ENCODE measurements at regions not wholly inside any gene's neighbourhood (a gene's known extent, or its start where the extent isn't known, plus 50 kb on each side); places are given as distances from the start of the nearest gene placed in this dataset.
"Not testable (repeated sequence)": the region's sequence is repeated elsewhere in the genome, so short reads cannot be mapped to it uniquely, and the experiment has no call there.

DNA sequence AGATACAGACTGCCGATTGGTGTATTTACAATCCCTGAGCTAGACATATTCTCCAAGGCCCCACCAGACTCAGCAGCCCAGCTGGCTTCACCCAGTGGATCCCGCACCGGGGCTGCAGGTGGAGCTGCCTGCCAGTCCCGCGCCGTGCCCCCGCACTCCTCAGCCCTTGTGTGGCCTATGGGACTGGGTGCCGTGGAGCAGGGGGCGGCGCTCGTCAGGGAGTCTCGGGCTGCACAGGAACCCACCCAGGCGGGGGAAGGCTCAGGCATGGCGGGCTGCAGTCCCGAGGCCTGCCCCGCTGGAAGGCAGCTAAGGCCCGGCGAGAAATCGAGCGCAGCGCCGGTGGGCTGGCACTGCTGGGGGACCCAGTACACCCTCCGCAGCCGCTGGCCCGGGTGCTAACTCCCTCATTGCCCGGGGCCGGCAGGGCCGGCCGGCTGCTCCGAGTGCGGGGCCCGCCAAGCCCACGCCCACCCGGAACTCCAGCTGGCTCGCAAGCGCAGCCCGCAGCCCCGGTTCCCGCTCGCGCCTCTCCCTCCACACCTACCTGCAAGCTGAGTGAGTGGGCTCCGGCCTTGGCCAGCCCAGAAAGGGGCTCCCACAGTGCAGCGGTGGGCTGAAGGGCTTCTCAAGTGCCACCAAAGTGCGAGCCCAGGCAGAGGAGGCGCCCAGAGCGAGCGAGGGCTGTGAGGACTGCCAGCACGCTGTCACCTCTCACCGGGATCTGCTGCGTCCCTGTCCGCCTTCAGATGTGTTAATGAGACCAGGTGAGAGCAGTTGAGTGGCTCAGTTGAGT, 137.8 kb upstream of the LCORL start:
- not testable (repeated sequence) for DNase-seq (ENCODE audit: low spot score)

DNA sequence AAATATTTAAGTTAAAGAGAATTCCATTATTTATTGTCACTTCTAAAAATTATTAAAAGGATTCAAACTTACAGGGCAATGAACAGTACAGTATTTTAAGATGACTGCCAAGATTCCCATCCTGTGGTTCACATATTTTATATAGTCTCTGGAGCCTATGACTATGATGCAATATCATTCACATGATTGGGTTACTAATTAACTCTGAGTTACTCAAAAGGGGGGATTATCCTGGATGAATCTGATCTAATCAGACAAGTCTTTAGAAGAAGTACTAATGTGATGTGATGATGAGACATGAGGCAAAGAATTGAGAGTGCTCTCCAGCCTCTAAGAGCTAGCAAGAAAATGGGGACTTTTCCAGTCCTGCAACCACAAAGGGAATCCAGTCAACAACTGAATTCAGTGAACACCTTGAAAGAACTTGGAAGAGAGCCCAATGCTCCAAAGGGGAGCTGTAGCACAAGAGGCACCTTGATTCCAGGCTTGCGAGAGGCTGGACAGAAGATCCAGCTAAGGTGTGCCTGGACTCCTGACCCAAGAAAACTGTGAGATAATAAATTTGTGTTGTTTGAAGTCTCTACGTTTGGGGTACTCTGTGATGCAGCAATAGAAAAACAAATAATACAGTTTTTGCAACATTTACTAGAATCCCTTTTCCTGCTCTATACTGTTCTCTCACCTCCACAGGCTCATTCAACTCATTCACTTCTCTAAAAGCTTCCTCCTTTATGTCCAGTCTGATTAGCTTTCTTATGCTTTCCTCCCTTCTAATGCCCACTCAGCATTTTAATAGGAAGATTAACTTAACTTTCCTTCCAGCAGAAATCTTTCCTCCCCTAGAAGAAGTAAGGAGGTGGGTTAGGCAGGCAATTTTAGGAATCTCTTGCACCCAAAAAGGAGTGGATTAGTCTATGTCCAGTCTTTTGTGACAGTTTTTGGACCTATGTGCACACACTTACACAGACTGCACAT, 133.8 kb upstream of the LCORL start:
- DNase-seq (ENCODE audit: low spot score): no peak

DNA sequence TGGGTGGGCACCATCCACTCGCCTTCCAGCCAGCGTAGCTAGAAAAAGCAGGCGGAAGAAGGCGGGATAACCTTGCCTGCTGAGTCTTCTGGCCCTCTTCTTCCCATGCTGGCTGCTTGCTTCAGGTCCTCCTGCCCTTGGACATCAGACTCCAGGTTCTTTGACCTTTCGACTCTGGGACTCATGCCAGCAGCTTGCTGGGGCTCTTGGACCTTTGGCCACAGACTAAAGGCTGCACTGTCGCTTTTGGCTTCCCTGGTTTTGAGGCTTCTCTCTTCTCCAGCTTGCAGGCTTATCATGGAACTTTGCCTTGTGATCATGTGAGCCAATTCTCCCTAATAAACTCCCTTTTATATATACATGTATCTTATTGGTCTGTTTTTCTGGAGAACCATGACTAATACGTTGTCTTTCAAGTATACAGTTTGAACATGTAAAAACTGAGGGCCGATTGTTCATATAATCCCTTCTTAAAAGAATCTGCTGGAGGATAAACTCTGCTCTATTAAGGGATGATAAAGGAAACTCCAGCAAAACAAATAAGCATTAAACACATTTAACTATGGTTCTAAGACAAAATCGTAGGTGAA, 116.6 kb upstream of the LCORL start:
- no peak for DNase-seq (ENCODE audit: low spot score)

DNA sequence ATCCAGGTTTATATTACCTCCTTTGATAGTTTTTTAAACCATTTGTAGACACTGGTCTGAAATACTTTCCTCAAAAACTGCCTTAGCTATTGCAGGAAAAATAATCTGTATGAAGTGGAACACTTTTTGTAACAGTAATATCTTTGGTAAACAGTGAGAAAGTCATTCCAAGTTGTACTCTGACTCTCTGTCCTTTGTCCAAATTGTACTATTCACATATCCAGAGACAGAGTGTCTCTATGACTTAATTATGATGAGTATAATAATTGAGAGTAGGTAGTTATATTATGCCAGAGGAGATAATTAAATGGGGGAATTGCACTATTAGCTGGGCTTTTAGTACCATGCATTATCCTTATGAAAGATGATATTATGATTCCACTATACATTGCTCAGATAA, 112.6 kb upstream of the LCORL start:
- DNase-seq (ENCODE audit: low spot score): no peak

DNA sequence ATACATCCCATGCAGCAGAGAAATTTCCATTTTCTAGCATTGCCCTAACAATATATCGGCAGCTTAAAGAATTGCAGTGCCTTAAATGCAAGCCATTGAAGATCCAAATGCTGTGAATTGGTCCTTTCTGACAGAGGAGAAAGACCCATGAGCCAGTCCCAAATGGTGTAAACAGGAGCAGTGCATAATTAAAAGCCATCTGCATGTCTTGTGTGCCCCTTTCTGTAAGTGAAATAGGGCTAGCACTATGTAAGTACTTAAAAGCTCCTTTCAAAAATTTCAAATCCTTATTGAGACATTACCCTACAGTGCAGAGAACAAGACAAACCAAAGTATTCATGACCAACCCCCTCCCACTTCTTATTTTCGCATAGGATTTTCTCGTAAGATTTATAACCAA, 108.7 kb upstream of the LCORL start:
- no peak for DNase-seq (ENCODE audit: low spot score)

DNA sequence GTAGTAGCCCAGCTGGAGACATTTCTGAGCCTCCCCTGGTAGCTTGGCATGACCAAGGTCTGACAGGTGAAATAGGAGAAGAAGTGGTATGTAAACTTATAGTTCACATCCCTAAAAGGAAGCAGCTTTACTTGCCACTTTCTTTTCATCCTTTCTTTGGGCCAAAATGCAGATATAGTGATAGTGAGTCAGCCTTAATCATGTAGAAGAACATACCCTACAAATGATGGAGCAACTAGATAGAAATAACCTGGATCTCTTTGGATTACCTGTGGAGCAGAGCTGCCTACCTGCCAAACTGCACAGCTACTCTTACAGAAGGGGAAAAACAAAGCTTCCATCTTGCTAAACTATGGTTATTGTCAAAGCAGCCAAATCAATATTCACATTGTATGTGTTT, 106.7 kb upstream of the LCORL start:
- DNase-seq (ENCODE audit: low spot score): no peak

DNA sequence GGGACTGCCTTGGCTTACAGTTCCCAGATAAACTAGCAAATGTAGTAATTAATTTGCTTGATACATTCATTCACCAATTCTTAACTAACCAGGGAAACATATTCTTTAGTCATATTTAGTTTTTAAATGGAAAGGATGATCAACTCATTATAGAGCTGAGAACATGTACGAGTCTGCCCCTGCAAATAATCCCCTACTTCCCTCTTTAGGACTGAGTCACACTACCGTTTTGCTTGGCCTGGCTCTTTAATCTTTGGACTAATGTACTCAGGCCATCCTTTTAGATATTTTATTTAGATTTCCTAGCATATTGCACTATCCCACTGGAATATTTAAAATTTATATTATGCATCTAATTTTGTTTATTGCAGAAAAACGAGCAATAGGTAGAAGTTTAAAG, 105.5 kb upstream of the LCORL start:
- no peak for DNase-seq (ENCODE audit: low spot score)

DNA sequence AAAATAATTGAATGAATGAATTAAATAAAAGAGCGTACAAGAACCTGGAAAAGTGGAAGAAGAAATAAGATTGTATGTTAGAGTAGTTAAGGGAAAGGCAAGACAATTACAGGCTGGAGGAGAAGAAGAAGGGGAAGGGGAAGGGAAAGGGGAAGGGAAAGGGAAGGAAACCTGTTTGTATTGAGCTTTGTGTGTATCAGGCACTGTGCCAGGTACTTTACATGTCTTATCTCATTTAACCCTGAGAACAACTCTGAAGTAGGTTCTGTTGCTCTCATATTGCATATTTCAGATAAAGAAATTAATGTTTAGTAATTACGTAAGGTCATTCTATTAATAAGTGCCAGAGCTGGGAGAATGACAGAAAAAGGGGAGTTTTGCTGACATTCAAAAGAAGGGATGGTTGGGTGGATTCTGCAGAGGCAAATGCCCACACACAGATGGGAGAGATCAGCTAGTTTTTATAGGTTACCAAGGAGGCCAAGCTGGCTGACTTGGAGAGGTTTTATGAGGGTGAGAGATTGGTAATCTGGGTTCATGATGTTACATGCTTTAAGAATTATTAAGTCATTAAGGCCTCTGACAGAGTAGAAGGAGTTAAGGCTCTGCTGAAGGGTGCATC, 92.3 kb upstream of the LCORL start:
- no peak for DNase-seq (ENCODE audit: low spot score)

DNA sequence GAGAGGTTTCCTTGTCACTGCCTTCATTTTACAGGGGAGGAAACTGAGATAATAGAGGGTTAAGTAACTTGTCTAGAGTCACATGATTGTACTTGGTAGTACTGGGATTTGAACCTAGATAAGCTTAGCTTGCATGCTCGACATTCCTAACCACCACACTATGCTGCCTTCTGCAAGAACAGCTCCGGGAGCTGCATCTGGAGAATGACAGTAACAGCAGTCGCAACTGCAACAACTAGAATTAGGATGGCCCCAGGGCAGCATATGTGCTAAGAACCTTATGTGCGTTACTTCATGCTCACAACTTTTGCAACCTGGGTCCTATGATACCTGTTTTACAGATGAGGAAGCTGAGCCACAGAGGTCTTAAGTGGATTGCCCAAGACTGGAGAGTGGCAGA, 89.5 kb upstream of the LCORL start:
- DNase-seq (ENCODE audit: low spot score): no peak

DNA sequence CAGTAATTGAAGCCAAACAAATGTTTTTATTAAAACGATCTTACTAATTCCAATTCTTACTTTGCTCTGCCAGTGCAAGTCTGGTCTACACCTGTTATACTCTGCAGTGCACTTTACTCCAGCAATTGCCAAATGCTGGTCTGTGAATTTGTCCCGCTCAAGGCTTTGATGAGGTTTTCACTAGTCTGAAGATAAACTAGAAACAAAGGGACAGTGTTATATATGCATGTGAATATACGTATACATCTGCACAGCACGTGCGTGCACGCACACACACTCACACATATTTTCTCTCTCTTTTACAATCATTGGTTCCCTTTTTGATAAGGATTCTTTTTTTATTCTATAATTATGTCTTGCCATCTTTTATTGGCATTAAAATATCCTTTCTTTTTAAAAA, 88.5 kb upstream of the LCORL start:
- no peak for DNase-seq (ENCODE audit: low spot score)

DNA sequence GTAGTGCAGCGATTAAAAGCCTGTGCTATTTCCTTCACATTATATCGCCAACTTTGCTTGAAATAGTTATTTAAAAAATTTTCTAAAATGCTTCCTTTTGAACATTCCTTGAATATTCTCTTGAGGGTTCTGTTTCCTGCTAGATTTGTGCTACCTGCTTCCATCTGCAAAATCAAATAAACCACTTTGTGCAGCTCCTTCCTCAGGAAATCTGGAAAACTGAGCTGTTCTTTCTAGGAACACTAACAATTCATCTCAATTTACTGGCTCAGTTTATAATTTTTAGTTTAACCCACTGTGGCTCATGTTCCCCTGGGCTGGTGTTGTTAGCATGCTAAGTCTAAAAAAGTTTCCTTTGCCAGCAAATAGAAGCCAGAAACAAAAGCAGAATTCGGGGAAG, 88.1 kb upstream of the LCORL start:
- no peak for DNase-seq (ENCODE audit: low spot score)

DNA sequence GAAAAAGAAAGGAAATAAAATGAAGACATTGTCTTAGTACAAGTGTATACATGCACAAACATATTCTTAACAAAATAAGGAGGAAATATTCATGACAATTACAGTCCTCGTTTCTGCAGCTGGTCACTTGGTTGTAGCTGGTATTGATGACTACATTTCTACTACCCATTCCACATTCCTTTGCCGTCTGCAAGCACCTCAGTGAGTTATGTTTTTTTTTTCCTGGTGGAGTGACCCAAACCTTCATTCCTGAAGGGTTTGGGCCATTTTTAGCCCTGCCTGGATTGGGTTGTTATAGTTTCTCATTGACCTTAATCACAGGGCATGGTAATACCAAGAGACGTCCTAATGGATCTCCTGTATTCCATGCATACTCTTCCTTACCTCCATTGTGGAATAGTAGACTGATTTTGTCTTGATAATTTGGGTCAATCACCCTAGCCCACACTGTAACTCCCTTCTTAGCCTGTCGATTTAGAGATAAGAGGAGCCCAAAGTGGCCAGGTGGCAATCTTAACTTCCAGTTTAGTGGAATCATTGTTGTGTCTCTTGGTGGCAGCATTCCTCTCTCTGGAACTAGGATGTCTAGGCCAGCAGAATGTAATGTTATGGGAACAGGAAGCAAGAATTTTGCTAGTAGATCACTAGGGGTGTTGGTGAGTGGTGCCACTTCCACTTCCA, 86.4 kb upstream of the LCORL start:
- not testable (repeated sequence) for DNase-seq (ENCODE audit: low spot score)

DNA sequence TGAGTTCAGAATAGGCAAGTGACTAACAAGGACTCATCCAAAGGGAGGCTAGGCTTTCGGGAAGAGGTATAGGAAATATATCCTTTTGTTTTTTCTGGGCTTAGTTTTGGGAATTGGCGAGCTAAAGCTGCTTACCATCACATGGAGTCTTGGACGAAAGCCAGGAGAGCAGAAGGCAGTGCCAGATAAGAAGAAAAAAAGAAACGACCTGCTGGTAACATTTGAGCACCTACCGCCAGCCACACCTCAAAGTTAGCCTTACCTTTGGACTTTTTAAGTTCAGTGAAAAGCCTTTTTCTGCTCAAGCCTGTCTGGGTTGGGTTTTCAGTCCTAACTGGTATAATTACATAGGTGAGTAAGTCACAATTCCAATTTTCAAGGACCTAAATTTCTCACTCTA, 85.1 kb upstream of the LCORL start:
- no peak for DNase-seq (ENCODE audit: low spot score)

DNA sequence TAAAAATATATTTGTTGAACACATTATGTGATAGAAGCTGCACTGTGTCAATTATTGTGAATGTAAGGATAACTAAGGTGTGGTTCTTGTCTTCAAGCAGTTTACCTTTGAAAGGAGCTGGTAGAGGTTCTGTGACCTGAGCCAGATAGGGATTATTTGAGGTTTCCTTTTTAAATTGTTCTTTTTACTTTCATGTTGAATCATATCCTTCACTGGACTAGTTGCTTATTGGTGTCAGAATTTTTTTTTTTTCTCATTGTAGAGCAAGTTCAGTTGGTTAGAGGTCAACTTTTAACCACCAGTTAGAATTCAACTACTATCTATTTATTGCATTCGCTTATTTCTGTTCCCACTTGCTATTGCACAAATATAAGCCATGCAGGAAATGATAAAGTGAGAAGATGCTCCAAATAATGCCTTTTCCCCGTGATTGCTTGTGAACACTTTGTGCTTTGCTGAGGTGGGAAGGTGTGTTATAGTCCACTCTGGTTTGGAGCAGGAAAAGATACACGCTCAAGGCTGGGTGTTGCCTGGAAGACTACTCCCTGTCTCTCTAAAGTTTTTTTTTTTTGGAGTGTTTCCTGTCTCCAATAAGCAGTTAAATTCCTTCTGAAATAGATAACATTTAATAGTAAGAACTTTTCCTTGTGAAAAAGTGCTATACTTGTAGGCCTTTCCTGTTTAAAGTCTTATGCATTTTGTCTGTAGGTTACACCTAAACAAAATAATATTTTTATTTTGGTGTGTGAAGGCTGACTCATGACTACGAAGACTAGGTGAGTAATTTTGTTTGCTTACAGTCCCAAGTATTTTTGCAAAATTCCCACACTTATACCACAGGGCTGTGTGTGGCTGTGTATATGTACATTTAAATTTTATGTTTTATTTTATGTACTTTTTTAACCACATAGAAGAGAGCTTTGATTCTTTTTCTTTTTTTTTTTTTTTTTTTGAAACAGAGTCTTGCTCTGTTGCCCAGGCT, 83.8 kb upstream of the LCORL start:
- no peak for DNase-seq (ENCODE audit: low spot score)

DNA sequence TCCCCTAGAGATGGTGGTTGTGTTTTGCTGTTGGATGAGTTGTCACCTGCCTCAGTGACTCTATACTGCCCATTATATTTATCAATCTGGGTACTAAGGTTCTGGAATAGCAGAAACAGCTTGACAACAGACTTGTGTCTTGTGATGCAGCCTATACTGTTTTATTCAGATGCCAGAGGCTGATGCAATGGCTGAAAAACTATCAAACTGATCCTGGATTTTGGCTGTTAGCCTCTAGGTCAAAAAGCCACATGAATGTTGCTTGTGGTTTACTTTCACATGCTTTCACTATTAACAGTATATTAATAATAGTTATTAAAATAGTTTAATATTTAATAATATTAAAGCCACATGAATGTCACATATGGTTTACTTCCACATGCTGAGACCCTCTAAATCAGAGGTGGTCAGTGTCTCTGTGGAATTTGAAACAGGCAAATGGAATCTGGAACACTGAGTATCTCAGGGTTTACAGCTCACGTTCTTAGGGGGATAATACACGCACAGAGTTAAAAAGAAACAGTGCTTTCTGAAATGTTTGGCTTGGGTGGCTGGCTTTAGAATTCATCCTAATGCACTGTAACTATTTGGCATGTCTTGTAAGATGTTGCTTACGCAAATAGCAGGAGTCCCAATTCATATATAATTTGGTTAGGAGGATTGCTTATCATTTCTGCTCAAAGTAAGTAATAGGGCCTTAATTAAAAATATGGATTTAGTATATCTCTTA, 82.5 kb upstream of the LCORL start:
- DNase-seq (ENCODE audit: low spot score): no peak

DNA sequence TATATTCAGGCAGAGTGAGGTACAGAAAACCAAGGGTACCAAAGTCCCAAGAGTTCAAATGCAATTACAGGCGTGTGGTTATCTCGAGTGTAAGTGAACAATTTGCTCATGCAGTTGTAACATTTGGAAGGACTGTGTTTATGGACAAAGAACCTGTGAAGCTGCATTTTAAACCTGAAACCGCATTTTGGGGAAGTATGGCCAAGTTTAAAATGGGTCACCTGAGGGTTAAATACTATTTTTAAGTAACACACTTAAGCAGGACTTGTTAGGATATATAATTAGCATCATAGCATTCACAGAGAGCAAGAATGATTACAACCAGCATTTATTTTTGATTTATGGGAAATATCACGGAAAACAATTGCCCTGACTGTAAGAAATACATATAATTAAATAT, 79.1 kb upstream of the LCORL start:
- no peak for DNase-seq (ENCODE audit: low spot score)

DNA sequence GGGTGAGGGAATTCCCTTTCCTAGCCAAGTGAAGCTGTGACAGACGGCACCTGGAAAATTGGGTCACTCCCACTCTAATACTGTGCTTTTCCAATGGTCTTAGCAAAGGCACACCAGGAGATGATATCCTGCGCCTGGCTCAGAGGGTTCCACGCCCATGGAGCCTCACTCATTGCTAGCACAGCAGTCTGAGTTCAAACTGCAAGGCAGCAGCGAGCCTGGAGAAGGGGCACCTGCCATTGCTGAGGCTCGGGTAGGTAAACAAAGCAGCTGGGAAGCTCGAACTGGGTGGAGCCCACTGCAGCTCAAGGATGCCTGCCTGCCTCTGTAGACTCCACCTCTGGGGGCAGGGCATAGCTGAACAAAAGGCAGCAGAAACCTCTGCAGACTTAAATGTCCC, 68.9 kb upstream of the LCORL start:
- DNase-seq (ENCODE audit: low spot score): not testable (repeated sequence)

DNA sequence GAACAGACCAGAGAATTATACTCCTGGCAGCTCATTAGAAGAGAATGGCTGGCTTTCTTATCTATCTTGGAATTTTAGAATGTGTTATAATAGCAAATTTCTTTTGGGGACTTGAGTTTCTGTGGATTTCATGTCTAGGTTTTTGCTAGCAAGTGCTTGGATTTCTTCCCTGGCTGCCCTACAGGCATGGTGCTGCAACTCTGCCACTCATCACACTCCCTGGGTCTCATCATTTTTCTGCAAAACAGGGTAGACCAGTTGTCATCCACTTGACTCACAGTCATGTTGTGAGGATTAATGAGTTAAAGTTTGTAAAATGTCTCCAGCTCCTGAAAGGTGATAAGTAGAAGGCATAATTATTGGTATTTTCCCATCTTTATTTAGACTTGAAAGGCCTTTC, 60.7 kb upstream of the LCORL start:
- DNase-seq (ENCODE audit: low spot score): no peak

DNA sequence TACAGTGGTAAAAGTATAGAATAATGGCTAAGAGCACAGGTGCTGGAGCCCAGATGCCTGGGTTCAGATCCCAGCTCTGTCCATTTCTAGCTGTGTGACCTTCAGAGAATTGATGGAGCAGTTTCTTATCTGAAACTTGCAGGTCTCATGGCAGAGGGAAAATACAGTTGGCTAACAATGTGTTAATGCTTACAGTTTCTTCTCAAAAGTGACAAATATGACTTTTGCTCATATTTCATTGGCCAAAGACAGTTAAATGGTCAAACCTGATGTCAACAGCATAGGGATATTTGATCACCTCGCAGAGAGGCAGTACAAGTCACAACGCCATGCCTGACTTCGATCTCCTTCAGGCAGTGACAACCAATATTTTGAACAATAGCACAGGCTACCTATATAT, 60.2 kb upstream of the LCORL start:
- no peak for DNase-seq (ENCODE audit: low spot score)

DNA sequence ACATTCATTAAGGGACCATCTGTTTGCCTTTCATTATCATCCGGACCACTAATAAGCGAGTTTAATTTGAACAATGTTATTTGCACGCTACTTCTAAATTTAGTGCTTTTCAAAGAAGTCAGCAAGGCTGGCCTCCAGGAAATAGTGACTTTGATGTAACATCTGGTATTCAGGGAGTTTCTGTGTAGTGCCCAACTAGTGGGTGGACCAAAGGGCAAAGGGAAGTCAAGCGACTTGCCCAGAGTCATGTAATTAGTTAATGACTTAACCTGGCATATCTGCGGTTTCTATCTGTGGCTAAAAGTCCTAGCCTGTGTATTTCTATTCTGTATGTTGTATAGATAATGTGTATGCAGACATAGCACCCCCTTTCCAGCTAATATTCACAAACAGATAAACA, 56.3 kb upstream of the LCORL start:
- DNase-seq (ENCODE audit: low spot score): no peak
